Neural progenitor cell (in vitro differentiated cells): ENCODE measurements at regions not wholly inside any gene's neighbourhood (a gene's known extent, or its start where the extent isn't known, plus 50 kb on each side); places are given as distances from the start of the nearest gene placed in this dataset.

Source experiments
- DNase-seq: peaks from one replicate; pipeline ENCODE4 v3.0.0-alpha.2; 2016; ENCODE audit warnings: low spot score
- H2AFZ ChIP-seq: fragments of 200-600 bp; sonication (generic); replicated peaks from 2 replicates; pipeline ENCODE4 v1.6.1; 2016; ENCODE audit warnings: antibody characterized with exemption
- H3F3A ChIP-seq: fragments of 200-600 bp; sonication (generic); 2 replicates; pipeline ENCODE4 v1.6.1; 2016; ENCODE audit warnings: antibody characterized with exemption, low read depth
- H3K27ac ChIP-seq: fragments of 200-600 bp; sonication (generic); 2 replicates; pipeline ENCODE4 v1.5.1; 2016; ENCODE audit warnings: mild to moderate bottlenecking
- H3K27me3 ChIP-seq: fragments of 200-600 bp; sonication (generic); 2 replicates; pipeline ENCODE4 v1.6.1; 2016; ENCODE audit warnings: mild to moderate bottlenecking, moderate library complexity
- H3K36me3 ChIP-seq: fragments of 200-600 bp; sonication (generic); 2 replicates; pipeline ENCODE4 v1.5.1; 2016
- H3K4me1 ChIP-seq: fragments of 200-600 bp; sonication (generic); 2 replicates; pipeline ENCODE4 v1.6.1; 2016; ENCODE audit warnings: mixed run types
- H3K4me2 ChIP-seq: fragments of 200-600 bp; sonication (generic); 2 replicates; pipeline ENCODE4 v1.6.1; 2016
- H3K4me3 ChIP-seq: fragments of 200-600 bp; sonication (generic); 2 replicates; pipeline ENCODE4 v1.5.1; 2016
- H3K79me2 ChIP-seq: fragments of 200-600 bp; sonication (generic); 2 replicates; pipeline ENCODE4 v1.6.1; 2016; ENCODE audit warnings: low read depth
- H3K9ac ChIP-seq: fragments of 200-600 bp; sonication (generic); 2 replicates; pipeline ENCODE4 v1.6.1; 2016
- H3K9me3 ChIP-seq: fragments of 200-600 bp; sonication (generic); 2 replicates; pipeline ENCODE4 v1.5.1; 2016; ENCODE audit warnings: low read depth
- H4K20me1 ChIP-seq: fragments of 200-600 bp; sonication (generic); 2 replicates; pipeline ENCODE4 v1.6.1; 2016; ENCODE audit warnings: low read depth
- H3K27ac Mint-ChIP-seq: 3 replicates; pipeline ENCODE4 v1.8.0; 2021; ENCODE audit warnings: mixed read lengths
- H3K27me3 Mint-ChIP-seq: 2 replicates; pipeline ENCODE4 v1.8.0; 2022; ENCODE audit warnings: low read depth, mild to moderate bottlenecking, inconsistent platforms, moderate library complexity, mixed read lengths; ENCODE audit not compliant: insufficient read depth
- H3K36me3 Mint-ChIP-seq: 3 replicates; pipeline ENCODE4 v1.8.0; 2021; ENCODE audit warnings: mixed read lengths
- H3K4me1 Mint-ChIP-seq: 3 replicates; pipeline ENCODE4 v1.8.0; 2021; ENCODE audit warnings: mixed read lengths
- H3K4me3 Mint-ChIP-seq: 3 replicates; pipeline ENCODE4 v1.8.0; 2021; ENCODE audit warnings: mild to moderate bottlenecking, moderate library complexity, mixed read lengths
- H3K9me3 Mint-ChIP-seq: 3 replicates; pipeline ENCODE4 v1.8.0; 2020; ENCODE audit warnings: mixed read lengths
- CTCF ChIP-seq: fragments of 200-600 bp; sonication (generic); IDR thresholded peaks from 2 replicates; pipeline ENCODE4 v1.5.1; 2017; ENCODE audit warnings: antibody characterized with exemption, mild to moderate bottlenecking
- EZH2 ChIP-seq: fragments of 200-600 bp; sonication (generic); IDR thresholded peaks from 2 replicates; pipeline ENCODE4 v1.6.1; 2017; ENCODE audit warnings: antibody characterized with exemption, mild to moderate bottlenecking, moderate library complexity
- EZH2phosphoT487 ChIP-seq: fragments of 200-600 bp; sonication (generic); IDR thresholded peaks from 2 replicates; pipeline ENCODE4 v1.6.1; 2017; ENCODE audit warnings: antibody characterized with exemption

DNA sequence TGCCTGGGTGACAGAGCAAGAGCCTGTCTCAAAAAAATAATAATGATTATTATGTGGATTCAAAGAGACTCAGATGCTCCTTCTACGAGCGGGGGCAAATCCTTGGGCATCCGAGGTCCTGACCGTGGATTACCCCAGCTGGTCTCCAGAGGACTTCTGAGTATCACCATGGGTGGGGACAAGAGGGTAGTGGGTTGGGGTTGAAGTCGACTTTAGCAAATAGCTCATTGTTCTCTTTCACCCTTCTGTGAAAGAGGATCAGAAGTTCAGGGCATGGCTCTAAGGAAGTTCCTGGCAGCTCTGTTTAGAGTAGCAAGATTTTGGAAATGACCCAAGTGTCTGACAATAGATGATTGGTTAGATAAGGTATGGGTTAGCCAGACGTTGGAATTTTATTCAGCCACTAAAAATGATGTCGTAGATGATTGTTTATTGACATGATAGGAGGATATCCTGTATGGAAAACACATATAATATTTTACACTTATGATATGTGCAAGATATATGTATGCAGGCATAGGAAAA is 59.0 kb upstream of the SPRED2 start:
- no peaks in the 10 kb centered on the region for H3K4me1 Mint-ChIP-seq
- no peaks in the 10 kb centered on the region for H3K36me3 ChIP-seq
- no peak overlapping the region for H3K4me3 Mint-ChIP-seq
- peaks cover 7% of the 10 kb centered on the region for H3K9me3 Mint-ChIP-seq
- peaks cover 18% of the 10 kb centered on the region for H3K27me3 ChIP-seq
- no peak overlapping the region for H2AFZ ChIP-seq
- no peaks in the 10 kb centered on the region for H3K9me3 ChIP-seq
- peaks cover 3% of the 10 kb centered on the region for H3K27me3 Mint-ChIP-seq
- H3K27ac ChIP-seq, result no peak overlapping the region
- no peak overlapping the region for H3K27ac Mint-ChIP-seq
- no peak overlapping the region for H3K4me2 ChIP-seq
- H4K20me1 ChIP-seq, result no peaks in the 10 kb centered on the region
- no peaks in the 10 kb centered on the region for H3F3A ChIP-seq
- H3K4me3 ChIP-seq, result no peak overlapping the region
- no peaks in the 10 kb centered on the region for H3K36me3 Mint-ChIP-seq
- TF ChIP-seq EZH2phosphoT487 (no peak), EZH2 (no peak), CTCF (no peak)
- no peak for DNase-seq
- no peak overlapping the region for H3K9ac ChIP-seq
- peaks cover 5% of the 10 kb centered on the region for H3K4me1 ChIP-seq
- H3K79me2 ChIP-seq, result no peaks in the 10 kb centered on the region

GRCh38 chr2:65490222-65490621 is 57.8 kb upstream of the SPRED2 start:
- Mint-ChIP-seq H3K27me3 (peaks cover 3% of the 10 kb centered on the region), H3K4me3 (no peak overlapping the region), H3K27ac (no peak overlapping the region)

GRCh38 chr2:65489269-65489668 is 56.9 kb upstream of the SPRED2 start:
- Histone ChIP-seq H3K4me3 (no peak overlapping the region), H3F3A (no peaks in the 10 kb centered on the region), H3K4me2 (no peak overlapping the region), H3K36me3 (no peaks in the 10 kb centered on the region), H3K79me2 (no peaks in the 10 kb centered on the region), H3K9ac (no peak overlapping the region), H2AFZ (no peak overlapping the region), H3K27ac (no peak overlapping the region), H3K9me3 (no peaks in the 10 kb centered on the region), H3K27me3 (peaks cover 7% of the 10 kb centered on the region), H4K20me1 (no peaks in the 10 kb centered on the region), H3K4me1 (peaks cover 5% of the 10 kb centered on the region)
- Mint-ChIP-seq H3K27ac (no peak overlapping the region), H3K4me3 (no peak overlapping the region), H3K27me3 (peaks cover 3% of the 10 kb centered on the region), H3K9me3 (peaks cover 7% of the 10 kb centered on the region), H3K36me3 (no peaks in the 10 kb centered on the region), H3K4me1 (no peaks in the 10 kb centered on the region)
- TF ChIP-seq CTCF, result no peak
- no peak for TF ChIP-seq EZH2phosphoT487
- TF ChIP-seq EZH2, result no peak
- no peak for DNase-seq

More at GRCh38 chr2:65490222-65490621, 57.8 kb upstream of the SPRED2 start:
- no peaks in the 10 kb centered on the region for H3K36me3 ChIP-seq
- H3K27me3 ChIP-seq, result peaks cover 17% of the 10 kb centered on the region
- H3F3A ChIP-seq, result no peaks in the 10 kb centered on the region
- H3K9me3 ChIP-seq, result no peaks in the 10 kb centered on the region
- H3K4me2 ChIP-seq, result no peak overlapping the region
- Mint-ChIP-seq H3K36me3 (no peaks in the 10 kb centered on the region), H3K9me3 (peaks cover 7% of the 10 kb centered on the region), H3K4me1 (no peaks in the 10 kb centered on the region)
- no peak for DNase-seq
- H3K79me2 ChIP-seq, result no peaks in the 10 kb centered on the region
- H2AFZ ChIP-seq, result no peak overlapping the region
- no peaks in the 10 kb centered on the region for H4K20me1 ChIP-seq
- peaks cover 5% of the 10 kb centered on the region for H3K4me1 ChIP-seq
- H3K4me3 ChIP-seq, result no peak overlapping the region
- TF ChIP-seq EZH2phosphoT487 (no peak), CTCF (no peak), EZH2 (no peak)
- no peak overlapping the region for H3K9ac ChIP-seq
- H3K27ac ChIP-seq, result no peak overlapping the region
